ENCODE measurements at regions not wholly inside any gene's neighbourhood (a gene's known extent, or its start where the extent isn't known, plus 50 kb on each side); places are given as distances from the start of the nearest gene placed in this dataset.
A peak's percentile ranks its signal among the peaks of the same experiment; 100 is the strongest.

DNA sequence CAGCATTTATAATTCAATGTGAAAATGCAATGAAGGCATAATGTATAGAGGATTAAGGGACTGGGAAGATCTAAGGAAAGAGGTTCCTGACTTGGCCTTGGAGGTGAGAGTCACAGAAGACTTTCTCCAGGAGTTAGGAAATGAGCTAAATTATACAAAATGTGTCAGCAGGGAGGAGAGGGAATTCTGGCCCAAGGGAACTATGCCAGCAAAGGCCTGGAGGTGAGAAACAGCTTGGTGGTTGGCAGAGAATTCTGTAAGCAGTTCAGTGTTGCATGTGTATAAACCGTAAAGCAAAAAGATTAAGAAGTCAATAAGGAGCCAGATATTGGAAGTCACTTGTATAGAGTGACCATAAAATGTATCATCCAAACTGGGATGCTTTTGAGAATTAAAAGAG lies 142.2 kb upstream of the SESN3 start:
- no peak overlapping the region for H3K4me3 ChIP-seq (ENCODE audit: low read depth, low read length)
- DNase-seq (ENCODE audit: low read depth) = no peak
- TF ChIP-seq, protein P1, sequence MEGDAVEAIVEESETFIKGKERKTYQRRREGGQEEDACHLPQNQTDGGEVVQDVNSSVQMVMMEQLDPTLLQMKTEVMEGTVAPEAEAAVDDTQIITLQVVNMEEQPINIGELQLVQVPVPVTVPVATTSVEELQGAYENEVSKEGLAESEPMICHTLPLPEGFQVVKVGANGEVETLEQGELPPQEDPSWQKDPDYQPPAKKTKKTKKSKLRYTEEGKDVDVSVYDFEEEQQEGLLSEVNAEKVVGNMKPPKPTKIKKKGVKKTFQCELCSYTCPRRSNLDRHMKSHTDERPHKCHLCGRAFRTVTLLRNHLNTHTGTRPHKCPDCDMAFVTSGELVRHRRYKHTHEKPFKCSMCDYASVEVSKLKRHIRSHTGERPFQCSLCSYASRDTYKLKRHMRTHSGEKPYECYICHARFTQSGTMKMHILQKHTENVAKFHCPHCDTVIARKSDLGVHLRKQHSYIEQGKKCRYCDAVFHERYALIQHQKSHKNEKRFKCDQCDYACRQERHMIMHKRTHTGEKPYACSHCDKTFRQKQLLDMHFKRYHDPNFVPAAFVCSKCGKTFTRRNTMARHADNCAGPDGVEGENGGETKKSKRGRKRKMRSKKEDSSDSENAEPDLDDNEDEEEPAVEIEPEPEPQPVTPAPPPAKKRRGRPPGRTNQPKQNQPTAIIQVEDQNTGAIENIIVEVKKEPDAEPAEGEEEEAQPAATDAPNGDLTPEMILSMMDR (IDR thresholded peaks at IDR 0.05; ENCODE audit: control insufficient read depth, extremely low read depth, insufficient read depth) = no peak

DNA sequence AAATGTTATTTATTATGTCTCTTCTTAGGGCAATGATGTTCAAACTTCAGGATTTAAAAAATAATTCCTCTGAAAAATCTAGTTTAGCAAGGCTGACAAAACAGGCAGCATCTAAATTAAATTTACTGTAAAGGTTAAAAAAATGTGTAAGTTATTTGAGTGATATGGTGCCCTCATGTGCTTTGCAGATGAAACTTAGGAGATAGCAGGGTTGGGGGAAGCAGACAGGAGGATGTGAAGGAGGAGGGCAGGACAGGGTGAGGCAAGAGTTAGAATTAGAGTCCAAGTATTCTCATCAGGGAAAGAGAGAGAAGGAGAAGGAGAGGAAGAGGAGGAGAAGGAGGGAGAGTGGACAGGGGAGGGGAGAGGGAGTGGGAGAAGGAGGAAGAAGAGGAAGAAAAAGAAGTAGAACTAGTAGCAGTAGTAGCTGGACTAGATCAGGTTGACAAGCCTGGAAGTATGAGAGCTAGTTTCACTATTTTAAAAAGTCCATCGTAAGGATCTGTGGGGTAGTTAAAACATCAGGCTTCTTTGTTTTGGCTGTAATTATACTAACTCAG lies 141.2 kb upstream of the SESN3 start:
- TF ChIP-seq, protein P1 (IDR thresholded peaks at IDR 0.05; ENCODE audit: control insufficient read depth, extremely low read depth, insufficient read depth) = no peak
- no peak for DNase-seq (ENCODE audit: low read depth)
- no peak overlapping the region for H3K4me3 ChIP-seq (ENCODE audit: low read depth, low read length)

DNA sequence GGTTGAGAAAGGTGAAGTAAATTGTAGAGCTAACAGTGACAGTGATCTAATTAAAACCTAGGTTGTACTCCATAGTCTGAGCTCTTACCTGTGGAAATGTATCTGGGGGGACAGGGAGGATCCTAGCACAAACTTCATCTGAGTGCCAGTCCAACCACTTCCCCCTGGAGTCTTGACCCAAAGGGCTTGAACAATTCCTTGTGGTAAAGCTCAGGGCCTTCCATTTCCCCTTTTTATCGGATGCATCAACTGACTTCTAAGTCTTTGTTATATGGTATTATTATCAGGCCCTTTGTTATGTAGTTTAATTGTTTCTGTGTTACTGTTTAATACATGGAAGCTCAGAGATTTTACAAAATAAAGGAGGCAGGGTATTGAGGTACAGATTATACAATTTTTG lies 140.2 kb upstream of the SESN3 start:
- TF ChIP-seq, protein P1 (IDR thresholded peaks at IDR 0.05; ENCODE audit: control insufficient read depth, extremely low read depth, insufficient read depth) = no peak

DNA sequence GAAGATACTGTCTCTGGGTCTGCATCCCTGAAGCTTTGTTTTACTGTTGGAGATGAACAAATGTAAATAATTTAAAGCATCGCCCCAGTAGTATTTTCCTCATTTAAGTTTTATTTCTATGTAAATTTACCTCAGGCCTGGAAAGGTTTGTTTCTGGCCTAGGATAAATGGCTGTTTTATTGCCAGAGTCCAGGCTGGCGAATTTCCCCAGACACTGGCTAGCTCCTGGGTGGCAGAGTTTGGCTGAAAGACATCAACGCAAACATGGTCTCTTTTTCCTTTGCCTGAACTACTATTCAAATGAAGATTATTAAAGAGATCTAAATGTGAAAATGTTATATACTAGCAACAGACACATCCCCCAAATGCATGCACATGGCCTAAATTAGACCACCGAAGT lies 136.7 kb upstream of the SESN3 start:
- DNase-seq (ENCODE audit: low read depth) = no peak
- TF ChIP-seq, protein P1 (IDR thresholded peaks at IDR 0.05; ENCODE audit: control insufficient read depth, extremely low read depth, insufficient read depth) = no peak
- H3K4me3 ChIP-seq (ENCODE audit: low read depth, low read length) = no peak overlapping the region

More for the DNA sequence above, 140.2 kb upstream of the SESN3 start:
- H3K4me3 ChIP-seq (ENCODE audit: low read depth, low read length) = no peak overlapping the region
- no peak for DNase-seq (ENCODE audit: low read depth)

DNA sequence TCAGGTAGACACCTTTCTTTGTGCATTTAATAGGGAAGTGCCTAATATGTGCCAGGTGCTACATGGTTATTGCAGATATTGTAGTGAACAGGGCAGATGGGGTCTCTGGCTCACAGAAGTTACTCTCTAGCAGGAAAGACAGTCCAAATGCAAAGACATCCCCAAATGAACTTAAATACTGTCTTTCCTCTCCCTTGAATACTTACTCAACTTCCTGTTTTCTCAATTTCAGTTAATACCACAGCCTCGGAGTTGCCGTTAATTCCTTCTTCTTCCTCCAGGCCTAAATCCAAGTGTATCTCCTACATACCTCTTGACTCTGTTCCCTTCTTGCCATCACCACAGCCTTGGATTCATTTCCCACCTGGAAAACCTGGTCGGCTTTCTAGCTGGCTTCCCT lies 134.3 kb upstream of the SESN3 start:
- no peak overlapping the region for H3K4me3 ChIP-seq (ENCODE audit: low read depth, low read length)
- DNase-seq (ENCODE audit: low read depth) = no peak
- TF ChIP-seq, protein P1 (IDR thresholded peaks at IDR 0.05; ENCODE audit: control insufficient read depth, extremely low read depth, insufficient read depth) = no peak

DNA sequence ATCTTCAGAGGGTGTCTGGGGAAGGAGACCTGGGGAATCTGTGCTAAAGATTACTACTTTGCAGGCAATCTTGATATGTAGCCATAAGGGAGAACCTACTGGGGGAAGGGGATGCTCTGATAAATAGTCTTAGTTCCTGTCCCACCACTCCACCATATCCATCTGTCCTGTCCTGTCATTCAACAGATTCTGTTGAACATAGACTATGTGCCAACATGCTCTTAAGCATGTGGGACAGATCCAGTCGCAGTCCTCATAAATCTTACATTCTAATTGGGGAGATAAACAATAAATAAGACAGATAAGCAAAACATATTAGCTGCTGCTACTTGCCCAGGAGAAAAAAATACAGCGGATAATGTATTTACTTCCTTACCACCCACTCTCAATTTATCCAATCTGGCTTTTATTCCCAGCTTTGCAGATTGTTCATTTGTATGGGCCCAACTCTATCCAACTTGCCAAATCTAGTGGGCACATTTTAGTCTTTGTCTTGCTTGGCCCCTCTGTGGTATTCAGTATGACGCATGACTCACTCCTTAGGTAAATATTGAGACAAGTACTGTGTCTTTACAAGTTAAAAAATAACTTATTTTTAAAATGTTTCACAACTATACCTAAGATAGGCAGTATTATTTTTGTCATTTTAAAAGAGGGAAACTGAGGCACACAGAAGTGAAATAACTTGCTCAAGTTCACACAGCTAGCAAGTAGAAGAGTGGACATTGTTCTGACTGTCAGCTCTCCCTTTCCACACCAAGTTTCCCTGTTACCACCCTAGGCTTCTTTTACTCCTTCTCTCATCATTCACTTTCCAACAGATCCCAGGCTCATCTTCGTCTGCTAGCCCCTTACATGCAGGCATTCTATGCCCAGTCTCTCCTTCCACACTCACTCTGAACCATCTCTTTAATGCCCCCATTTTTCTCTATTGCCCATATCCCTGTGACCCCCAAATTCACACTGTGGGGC lies 133.6 kb upstream of the SESN3 start:
- H3K4me3 ChIP-seq (ENCODE audit: low read depth, low read length) = no peak overlapping the region
- TF ChIP-seq, protein P1 (IDR thresholded peaks at IDR 0.05; ENCODE audit: control insufficient read depth, extremely low read depth, insufficient read depth) = no peak
- DNase-seq (ENCODE audit: low read depth) = peak; percentile 26

Data from LNCaP clone FGC (cell line).